Myocyte (in vitro differentiated cells): ENCODE measurements at regions not wholly inside any gene's neighbourhood (a gene's known extent, or its start where the extent isn't known, plus 50 kb on each side); places are given as distances from the start of the nearest gene placed in this dataset.
A peak's percentile ranks its signal among the peaks of the same experiment; 100 is the strongest.
"Not testable (repeated sequence)": the region's sequence is repeated elsewhere in the genome, so short reads cannot be mapped to it uniquely, and the experiment has no call there.

Experiments
- DNase-seq: peaks from one replicate; pipeline ENCODE4 v3.0.0-alpha.2; 2012; ENCODE audit warnings: low read depth

DNA sequence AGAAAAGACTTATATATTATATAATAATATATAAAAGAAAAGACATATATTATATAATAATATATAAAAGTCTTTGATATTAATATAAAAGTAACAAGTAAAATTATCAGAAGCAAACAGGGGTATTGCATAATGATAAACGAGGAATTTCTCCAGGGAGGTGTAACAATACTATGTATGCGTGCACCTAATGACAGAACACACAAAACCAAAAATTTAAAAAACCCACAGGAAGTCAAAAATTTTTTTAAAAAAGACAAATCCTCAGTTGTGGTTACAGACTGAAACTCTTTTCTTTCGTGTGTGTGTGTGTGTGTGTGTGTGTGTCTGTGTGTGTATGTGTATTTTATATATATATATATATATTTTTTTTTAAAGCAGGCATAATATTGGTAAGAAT, 279.2 kb upstream of the DPP6 start:
- DNase-seq: no peak

- peak; percentile 74 for DNase-seq
Measured at GRCh38 chr7:153776940-153777339, 275.3 kb upstream of the DPP6 start.

DNA sequence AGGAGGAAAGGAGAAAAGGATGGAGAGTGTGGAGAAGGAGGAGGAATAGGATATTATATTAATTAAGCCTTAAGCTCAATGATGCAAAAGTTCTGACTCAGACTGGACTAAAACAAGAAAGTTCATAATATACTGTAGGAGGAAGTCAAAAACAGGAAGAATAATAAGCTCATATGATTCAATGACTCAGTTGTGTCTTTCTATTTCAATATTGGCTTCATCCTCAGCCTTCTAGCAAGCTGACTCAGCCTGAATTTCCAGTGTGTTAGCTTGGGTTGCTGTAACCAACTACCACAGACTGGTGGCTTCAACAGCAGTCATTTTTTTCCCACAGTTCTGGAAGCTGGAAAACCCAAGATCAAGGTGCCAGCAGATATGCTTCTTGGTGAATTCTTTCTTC, 254.8 kb upstream of the DPP6 start:
- DNase-seq: not testable (repeated sequence)

DNA sequence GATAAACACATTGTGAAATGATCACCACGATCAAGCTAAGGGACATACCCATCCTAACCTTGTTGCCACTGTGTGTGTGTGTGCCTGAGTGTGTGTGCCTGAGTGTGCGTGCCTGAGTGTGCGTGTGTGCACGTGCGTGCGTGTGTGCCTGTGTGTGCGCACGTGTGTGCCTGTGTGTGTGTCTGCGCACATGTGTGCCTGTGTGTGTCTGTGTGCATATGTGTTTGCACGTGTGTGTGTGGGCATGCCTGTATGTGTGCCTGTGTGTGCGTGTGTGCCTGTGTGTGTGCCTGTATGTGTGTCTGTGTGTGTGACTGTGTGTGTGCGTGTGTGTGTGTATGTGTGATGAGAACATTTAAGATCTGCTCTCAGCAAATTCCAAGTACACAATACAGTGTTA, 244.1 kb upstream of the DPP6 start:
- no peak for DNase-seq

- DNase-seq: no peak
Measured at GRCh38 chr7:153829525-153829924, 222.7 kb upstream of the DPP6 start.

- DNase-seq: no peak
Measured at GRCh38 chr7:153832160-153832559, 220.0 kb upstream of the DPP6 start.

DNA sequence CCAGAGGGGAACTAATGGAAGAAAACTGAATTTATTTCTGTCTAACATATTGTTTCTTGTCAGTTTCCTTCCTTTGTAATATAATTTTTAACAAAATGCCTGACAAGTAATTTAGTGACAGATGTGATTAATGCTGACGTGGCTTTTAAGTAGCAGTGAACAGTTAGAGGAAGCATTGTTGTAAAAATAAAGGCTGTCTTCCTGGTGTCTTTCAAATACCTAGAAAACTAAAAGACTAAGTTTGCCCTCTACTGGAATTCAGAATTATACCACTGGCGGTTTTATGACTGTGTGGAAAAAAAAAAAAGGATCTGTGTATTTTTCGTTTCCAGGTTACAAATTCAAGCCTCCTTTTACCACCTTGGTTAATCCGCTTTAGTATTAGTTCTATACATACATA, 217.1 kb upstream of the DPP6 start:
- DNase-seq: no peak

DNA sequence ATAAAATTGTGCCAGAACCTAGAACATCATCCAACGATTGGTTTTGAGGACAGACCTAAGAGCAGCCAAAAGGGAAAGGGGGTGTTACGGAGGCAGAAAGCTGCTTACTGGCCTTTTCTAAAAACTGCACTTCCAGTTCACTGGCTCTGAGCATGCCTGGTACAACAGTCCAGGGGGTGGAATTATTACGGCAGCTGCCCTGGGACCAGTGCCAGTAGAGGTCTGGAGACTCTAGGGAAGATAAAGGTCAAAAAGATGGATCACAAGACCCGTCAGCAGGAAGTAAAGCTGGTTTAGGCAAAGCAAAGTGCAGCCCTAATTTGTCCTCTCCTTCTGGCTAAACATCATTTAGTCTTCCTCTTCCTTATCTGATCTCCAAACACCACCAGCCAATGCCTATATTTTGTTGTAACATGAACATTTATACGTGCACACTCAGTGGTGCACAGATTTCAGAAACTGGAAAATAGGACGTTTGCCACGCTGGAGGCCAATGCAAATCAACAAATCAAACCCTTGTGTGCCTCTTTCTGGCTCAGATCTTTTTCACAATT, 216.4 kb upstream of the DPP6 start:
- no peak for DNase-seq

DNA sequence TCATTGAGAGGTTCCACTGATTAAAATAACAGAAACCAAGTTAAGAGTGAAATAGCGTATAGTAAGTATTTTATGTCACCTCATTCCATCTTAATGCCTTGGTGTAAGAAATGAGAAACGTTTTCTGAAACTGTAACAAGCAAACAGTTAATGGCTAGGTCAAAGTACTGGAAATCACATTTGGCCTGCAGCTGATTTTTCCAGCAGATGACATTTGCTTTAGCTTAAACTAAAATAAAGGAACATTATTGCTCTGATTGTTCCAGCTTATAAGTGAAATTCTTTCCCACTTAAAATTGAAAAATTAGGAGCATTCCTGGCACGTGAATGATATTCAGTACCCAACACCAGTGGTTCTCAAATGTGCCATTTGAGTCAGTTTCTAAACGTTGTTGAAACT, 213.6 kb upstream of the DPP6 start:
- no peak for DNase-seq

GRCh38 chr7:153840861-153841260, 211.3 kb upstream of the DPP6 start:
- DNase-seq: no peak

- no peak for DNase-seq
Measured at GRCh38 chr7:153847828-153848227, 204.4 kb upstream of the DPP6 start.

DNA sequence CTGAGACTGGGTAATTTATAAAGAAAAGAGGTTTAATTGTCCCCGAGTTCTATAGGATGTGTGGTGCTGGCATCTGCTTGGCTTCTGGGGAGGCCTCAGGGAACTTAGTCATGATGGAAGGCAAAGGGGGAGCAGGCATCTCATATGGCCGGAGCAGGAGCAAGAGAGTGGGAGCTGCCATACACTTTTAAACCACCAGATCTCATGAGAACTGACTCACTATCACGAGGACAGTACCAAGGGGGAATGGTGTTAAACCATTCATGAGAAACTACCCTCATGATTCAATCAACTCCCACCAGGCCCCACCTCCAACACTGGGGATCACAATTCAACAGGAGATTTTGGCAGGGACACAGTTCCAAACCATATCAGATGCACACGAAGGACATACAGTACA, 199.9 kb upstream of the DPP6 start:
- no peak for DNase-seq

- DNase-seq: no peak
Measured at GRCh38 chr7:153858355-153858754, 193.8 kb upstream of the DPP6 start.

- no peak for DNase-seq
Measured at GRCh38 chr7:153859239-153859638, 193.0 kb upstream of the DPP6 start.

GRCh38 chr7:153886506-153887441, 165.4 kb upstream of the DPP6 start:
- DNase-seq: no peak

GRCh38 chr7:153887749-153888569, 164.2 kb upstream of the DPP6 start:
- DNase-seq: no peak

- no peak for DNase-seq
Measured at GRCh38 chr7:153891990-153892389, 160.2 kb upstream of the DPP6 start.

- no peak for DNase-seq
Measured at GRCh38 chr7:153902862-153903261, 149.3 kb upstream of the DPP6 start.

GRCh38 chr7:153912211-153912610, 140.0 kb upstream of the DPP6 start:
- no peak for DNase-seq

DNA sequence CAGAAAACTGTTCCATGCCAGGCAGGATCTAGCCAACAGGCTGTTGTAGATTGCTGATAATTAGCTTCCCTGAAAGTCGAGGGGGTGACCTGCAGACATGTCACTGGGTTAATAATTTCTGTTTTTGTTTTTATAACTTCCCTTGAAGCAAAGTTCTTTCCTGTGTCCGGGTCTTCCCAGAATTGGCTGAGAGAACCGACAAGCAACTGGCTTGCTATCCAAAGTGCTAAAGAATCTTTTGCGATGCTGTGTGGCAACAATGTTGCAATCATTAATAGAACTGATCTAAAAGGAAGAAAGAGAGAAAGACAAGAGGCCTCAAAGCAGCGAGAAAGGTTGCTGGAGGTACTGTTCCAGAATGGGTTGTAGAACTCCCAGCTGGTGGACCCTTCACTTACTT, 132.1 kb upstream of the DPP6 start:
- DNase-seq: no peak

DNA sequence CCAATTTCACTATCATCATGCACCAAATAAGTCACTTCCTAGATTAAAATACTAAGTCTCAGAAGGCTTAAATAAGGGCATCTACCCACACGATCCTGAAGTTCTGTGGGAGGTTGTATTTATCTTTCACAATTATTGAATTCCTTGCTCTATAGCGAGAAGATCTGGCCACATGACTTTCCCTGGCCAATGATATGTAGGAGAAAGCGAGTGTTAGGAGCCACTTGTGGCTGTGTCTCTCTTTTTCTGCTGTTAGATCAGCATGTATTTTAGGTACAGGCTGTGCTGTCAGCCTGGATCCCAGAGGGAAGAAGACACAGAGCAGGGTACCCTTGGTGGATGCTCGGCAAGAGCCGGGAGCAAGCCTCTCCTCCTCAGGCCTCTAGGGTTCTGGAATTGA, 131.3 kb upstream of the DPP6 start:
- no peak for DNase-seq

GRCh38 chr7:153921408-153921807, 130.8 kb upstream of the DPP6 start:
- DNase-seq: no peak
